HEK293 (cell line): ENCODE measurements at regions not wholly inside any gene's neighbourhood (a gene's known extent, or its start where the extent isn't known, plus 50 kb on each side); places are given as distances from the start of the nearest gene placed in this dataset.

Source experiments
- CTCF ChIP-seq: fragments of 450-650 bp; formaldehyde crosslinking; IDR thresholded peaks from 2 replicates; pipeline ENCODE4 v1.5.1; 2016; ENCODE audit warnings: missing biosample characterization, missing genetic modification characterization
- REST ChIP-seq: fragments of 450-650 bp; formaldehyde crosslinking; IDR thresholded peaks from 2 replicates; pipeline ENCODE4 v1.5.1; 2016; ENCODE audit warnings: missing biosample characterization, missing genetic modification characterization
- TRIM28 ChIP-seq: IDR thresholded peaks from 2 replicates; pipeline ENCODE4 v1.6.1; 2011; ENCODE audit warnings: low read length, control low read depth, borderline replicate concordance
- ZNF157 ChIP-seq: fragments of 450-650 bp; formaldehyde crosslinking; IDR thresholded peaks from 2 replicates; pipeline ENCODE4 v1.5.1; 2016; ENCODE audit warnings: missing biosample characterization, missing genetic modification characterization
- ZNF239 ChIP-seq: fragments of 450-650 bp; formaldehyde crosslinking; IDR thresholded peaks from 2 replicates; pipeline ENCODE4 v1.5.1; 2016; ENCODE audit warnings: missing biosample characterization, missing genetic modification characterization
- TF ChIP-seq, protein P1 (sequence below): fragments of 450-650 bp; formaldehyde crosslinking; IDR thresholded peaks from 2 replicates; pipeline ENCODE4 v1.5.1; 2016; ENCODE audit warnings: missing biosample characterization, missing genetic modification characterization, low read depth

- TF ChIP-seq REST (no peak), TRIM28 (no peak), ZNF239 (tag by site-specific recombination) (no peak), ZNF157 (tag by site-specific recombination) (no peak), CTCF (tag by site-specific recombination) (no peak)
- TF ChIP-seq, protein P1, sequence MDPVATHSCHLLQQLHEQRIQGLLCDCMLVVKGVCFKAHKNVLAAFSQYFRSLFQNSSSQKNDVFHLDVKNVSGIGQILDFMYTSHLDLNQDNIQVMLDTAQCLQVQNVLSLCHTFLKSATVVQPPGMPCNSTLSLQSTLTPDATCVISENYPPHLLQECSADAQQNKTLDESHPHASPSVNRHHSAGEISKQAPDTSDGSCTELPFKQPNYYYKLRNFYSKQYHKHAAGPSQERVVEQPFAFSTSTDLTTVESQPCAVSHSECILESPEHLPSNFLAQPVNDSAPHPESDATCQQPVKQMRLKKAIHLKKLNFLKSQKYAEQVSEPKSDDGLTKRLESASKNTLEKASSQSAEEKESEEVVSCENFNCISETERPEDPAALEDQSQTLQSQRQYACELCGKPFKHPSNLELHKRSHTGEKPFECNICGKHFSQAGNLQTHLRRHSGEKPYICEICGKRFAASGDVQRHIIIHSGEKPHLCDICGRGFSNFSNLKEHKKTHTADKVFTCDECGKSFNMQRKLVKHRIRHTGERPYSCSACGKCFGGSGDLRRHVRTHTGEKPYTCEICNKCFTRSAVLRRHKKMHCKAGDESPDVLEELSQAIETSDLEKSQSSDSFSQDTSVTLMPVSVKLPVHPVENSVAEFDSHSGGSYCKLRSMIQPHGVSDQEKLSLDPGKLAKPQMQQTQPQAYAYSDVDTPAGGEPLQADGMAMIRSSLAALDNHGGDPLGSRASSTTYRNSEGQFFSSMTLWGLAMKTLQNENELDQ (tag by site-specific recombination) = no peak
Observed at GRCh38 chr11:79670882-79671281, 230.1 kb upstream of the TENM4 start.
